ENCODE measurements at regions not wholly inside any gene's neighbourhood (a gene's known extent, or its start where the extent isn't known, plus 50 kb on each side); places are given as distances from the start of the nearest gene placed in this dataset.
"Not testable (repeated sequence)": the region's sequence is repeated elsewhere in the genome, so short reads cannot be mapped to it uniquely, and the experiment has no call there.

DNA sequence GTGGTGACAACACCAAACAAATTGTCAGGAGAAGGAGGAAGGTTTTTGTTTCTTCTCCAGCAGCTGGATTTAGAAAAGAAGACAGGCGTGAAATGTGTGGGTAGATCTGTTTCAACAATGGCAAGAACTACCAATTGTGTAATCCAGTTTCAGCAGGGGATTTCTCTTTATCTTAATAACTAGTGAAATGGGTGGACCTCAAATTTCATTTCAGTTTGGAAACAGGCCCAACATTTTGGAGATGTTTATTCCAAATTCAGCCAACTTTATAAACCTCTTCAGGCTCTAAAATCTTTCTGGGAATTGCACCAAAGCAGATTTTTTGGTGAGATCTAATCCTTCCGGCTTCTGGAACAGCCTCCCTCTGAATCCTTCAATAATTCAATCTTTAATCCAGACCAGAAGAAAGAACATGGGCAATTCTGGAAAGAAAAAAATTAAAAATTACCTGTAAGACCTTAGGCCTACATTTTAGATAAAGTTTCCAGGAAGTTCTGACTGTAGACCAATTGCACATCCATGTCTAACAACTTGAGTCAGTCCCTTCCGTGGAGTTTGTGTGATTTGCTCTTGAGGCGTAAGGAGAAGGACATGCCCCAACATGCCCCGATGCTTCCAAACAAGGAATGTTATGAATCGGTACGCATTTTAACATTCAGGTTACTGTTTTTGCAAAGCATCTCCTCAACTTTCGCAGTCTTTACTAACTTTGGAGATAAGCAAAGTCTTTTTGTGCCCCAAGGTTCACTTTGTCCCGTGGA lies 423.6 kb downstream of the IRX1 start:
- DNase-seq = no peak

DNA sequence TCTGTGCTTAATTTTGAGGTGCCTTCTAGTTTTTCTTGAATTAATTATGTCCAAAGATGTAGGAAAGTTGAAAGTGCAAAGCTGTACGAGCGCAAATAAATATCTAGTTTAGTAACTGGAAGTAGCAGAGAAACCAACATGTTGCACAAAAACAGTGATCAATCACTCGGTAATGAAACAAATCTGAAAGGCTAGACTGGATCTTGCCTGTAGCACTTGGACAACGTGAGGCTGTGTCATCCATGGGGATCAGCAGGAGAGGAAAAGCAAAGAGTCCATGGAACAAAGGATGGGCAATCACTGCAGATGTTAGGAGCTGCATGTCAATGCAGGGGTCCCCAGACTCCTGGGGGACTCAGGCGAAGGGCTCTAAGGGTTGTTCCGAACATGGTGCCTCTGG lies 424.2 kb downstream of the IRX1 start:
- DNase-seq = no peak

DNA sequence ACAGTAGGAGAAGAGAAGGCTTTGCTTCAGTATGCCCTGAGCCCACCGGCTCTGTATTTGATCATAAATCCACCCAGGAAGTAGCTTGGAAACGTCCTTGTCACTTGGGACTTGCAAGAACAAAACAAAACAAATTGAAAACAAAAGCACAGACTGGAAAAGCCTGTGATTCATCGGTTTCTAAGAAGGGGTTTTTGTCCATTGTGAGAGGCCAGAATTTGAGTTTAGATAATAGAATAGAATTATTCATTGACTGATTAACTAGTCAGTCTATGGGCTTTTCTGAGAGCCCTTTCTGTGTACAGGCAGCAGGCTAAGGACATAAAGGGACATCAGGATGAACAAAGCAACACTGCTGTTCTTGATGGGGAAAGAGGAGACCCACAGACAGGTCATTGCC lies 424.8 kb downstream of the IRX1 start:
- no peak for DNase-seq

DNA sequence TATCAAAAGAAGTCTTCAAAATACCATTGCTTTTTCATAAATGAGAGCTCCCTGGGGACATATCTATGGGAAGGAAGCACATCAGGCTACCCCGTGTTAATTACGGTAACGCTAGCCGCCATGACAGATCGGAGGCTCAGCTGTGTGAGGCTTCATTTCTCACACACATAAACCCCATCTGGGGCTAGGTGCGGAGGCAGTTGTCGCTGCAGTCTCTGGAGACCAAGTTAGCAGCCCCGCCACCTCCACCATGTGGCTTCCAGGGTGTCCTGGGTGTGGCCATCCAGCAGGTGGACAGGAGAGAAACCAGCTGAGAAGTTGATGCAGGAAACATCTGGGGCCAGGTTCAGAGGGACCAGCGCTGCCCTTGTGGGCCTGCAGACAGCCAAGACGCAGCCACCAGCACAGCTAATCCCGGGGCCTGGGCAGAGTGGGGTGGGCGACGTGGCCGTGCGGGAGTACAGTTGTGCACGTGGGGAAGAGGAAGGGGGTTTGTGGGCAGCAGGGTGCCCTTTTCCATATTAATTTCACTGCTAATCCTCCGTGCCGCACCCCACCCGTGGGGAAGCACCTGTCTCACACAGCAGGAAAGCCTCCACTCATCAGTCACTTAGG lies 426.5 kb downstream of the IRX1 start:
- DNase-seq = no peak

DNA sequence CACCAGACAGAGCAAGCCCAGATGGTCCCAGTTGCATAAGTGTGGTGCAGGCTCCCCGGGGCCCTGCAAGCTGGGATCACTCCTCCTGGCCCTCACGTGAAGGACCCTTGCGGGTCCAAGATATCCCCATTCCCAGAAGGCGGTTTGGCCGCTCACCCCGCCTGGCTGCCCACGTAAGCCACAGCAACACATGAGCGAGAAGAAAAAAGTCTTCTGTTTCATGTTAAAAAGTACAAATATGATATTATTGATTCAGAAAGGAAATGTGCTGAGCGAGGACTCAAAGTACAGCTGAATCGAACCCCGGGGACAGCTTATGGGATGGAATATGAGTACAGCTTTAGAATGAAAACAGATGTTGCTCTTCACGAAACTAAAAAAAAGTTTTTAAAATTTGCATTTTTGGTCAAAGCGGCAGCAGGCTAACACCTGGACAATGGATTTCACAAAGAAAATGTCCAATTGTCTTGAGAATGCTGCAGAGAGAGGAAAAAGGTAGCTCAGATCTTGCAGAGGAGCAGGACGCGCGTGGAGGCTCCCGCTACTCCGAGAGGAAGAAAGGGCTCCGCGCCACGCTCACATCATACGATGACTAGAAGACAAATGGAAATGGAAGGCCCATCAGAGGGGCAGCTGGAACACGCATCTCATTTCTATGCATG lies 427.6 kb downstream of the IRX1 start:
- no peak for DNase-seq

DNA sequence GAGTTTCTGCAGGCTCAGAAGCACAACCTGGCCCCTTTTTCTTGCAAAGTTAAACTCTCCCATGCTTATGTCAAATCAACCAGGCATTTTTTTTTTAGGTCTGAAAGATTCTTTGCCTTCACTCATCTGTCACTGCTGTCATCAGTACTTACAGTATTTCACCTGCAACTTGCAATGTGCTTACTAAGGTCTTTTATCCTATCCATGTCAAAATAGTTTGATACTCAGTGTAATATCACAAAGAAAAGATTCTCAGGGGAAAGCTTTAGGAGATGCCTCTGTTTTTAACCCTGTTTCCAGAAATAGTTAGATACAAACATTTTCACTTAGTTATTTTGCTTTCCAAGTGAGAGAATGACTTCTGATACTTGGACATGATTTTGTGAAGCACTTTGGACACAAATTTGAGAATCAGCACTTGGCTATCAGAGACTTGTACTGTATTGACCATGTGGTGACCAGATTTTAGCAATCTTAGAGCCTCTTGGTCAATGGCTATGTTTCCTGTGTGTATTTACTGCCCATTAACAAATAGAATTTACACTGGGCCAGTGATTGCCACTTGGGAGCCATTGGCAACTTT lies 428.2 kb downstream of the IRX1 start:
- DNase-seq = no peak

DNA sequence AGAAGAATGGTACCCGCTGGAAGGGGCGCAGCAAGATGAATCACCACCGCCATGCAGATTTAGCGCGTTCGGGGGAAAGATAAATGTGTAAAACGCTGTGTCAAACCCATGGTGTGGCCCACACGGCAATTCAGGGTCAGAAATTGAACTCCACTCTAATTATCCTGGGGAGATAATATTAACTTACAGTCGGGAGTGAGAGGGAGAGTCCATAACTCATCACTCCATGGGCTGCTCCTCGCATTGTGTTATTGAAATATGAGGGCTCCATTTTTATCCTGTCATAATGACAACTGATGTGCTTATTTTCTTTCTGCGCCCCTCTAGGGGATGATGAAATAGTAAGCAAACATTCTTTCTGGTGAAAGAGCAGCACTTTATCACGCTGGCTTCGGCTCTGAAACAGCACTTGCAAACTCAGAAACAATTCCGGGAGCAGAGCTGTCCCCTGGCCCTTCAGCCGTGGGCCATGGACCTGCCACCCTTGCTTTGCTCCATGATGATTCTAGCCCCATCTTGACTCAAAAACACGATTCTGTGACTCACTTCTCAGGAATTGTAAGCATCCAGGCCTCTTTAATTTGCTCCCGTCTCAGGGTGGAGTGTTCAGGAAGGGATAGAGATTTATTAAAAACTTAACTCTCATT lies 431.6 kb downstream of the IRX1 start:
- no peak for DNase-seq

DNA sequence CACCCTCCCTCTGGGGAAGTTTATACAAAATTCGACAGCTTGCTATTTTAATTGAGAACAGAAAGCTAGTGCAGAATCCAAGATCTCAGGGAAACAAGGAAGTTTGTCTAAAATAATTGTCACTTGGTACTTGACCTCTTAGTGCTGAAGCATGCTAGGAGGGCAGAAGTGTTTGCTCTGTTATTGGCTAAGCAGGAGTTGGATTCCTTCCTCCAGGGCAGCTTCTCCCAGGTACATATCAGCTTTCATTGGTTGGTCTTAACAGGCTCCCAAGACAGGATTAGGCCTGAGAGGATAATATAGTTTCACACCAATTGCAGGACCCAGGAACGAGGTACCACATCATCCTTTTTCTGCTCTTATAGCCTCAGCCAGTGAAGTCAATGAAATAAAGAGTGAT lies 432.8 kb downstream of the IRX1 start:
- DNase-seq = peak in 1 of 2 donors; percentile 12

DNA sequence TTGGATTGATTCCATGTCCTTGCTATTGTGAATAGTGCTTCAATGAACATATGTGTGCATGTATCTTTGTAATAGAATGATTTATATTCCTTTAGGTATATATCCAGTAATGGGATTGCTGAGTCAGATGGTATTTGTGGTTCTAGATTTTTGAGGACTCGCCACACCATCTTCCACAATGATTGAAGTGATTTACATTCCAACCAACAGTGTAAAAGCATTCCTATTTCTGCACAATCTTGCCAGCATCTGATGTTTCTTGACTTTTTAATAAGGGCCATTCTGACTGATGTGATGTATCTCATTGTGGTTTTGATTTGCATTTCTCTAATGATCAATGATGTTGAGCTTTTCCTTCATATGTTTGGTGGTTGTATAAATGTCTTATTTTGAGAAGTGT lies 437.9 kb downstream of the IRX1 start:
- DNase-seq = not testable (repeated sequence)

DNA sequence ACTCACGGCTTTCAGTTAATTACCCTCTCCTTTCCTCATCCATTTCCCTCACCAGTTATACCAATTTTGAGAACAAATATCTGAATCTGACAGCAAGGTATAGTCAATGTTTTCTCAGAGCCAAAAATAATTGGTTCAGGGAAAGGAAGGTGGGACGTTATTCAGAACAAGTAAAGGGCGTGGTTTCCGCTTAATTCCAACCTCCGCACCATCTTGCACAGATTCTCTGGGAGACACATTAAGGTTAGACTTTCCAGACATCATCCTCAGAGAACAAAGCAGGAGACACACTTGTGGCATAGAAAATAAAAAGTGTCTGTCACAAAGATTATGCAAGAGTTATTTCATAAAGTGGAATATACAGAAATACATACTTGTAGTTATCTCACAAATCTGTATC lies 441.2 kb downstream of the IRX1 start:
- no peak for DNase-seq

DNA sequence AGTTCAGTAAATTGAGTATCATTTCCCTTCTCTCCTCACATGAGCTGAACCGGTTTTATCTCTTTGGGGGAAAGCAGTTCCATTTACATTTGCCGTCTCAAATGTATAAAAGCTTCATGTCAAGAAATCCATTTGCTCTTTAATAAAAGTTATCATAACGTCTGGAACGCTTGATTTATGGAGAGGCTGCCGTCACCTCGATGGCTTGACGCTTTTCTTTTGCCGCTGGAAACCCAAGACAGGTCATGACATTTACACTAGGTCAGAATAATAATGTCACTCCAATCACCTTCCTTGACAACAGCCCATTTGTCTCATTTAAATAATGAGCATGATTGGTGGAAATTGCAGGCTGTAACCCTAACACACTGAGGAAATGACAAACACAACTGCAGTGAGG lies 443.4 kb downstream of the IRX1 start:
- DNase-seq = no peak

DNA sequence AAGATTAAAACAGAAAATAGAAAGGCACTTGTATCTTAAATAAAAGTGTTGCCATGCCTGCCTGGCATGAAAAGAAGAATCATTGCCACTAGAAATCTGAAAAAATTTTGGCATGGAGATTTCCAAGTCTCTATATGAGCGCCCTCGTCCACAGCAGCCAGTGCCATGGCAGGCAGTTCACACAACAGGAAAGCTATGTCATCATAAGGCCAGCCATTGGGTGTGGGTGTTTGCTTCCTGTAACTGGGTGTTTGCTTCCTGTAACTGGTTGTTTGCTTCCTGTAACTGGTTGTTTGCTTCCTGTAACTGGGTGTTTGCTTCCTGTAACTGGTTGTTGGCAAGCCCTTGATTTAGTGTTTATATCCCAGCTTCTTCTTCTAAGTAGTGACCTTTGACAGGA lies 446.7 kb downstream of the IRX1 start:
- no peak for DNase-seq

DNA sequence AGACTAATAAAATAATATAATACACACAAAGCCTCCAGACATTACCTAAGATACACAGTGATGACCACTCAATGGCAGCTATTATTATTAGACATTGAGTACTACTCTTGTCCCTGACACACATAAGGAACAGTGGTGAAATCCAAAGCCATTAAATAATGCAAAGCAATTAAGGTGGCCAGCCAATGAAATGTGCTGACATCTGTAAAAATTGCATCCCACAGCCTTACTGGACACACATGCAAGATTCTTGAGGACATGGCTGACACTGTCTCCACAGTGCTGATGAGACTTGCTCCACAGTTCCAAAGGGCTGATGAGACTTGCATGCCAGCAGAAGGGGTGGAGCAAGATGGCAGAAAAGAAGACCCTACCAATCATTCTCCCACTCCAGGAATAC lies 447.5 kb downstream of the IRX1 start:
- DNase-seq = no peak

DNA sequence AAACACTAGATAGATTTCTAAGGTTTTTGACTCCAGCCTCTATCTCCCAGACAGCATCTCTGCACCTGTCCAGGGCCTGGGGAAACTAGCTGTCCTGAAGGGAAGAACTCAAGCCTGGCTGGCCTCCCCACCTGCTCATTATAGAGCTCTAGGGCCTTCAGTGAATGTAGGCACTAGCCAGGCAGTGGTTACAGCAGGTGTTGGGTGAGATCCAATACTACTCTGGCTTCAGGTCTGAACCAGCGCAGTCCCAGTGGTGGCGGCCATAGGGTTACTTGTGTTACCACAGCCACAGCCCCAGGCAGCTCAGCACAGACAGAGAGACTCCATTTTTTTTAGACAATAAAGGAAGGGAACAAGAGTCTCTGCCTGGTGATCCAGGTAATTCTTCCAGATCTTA lies 449.2 kb downstream of the IRX1 start:
- DNase-seq = no peak

DNA sequence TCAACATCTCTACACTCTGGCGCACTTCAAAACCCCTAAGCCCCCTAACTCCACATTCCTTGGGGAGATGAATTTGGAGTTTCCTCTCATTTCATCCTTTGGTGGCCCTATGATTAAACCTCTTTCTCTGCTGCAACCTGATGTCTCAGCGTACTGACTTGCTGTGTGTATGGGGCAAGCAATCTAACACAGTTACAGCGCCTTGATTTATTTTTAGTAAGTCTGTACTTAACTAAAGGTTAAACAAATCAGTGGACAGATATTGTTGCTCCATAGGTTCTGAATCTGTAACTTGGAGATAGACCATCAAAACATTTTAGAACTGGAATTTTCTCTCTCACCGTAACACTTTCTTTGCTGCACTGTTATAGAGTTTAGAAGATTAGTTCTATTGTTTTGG lies 452.8 kb downstream of the IRX1 start:
- DNase-seq = no peak

DNA sequence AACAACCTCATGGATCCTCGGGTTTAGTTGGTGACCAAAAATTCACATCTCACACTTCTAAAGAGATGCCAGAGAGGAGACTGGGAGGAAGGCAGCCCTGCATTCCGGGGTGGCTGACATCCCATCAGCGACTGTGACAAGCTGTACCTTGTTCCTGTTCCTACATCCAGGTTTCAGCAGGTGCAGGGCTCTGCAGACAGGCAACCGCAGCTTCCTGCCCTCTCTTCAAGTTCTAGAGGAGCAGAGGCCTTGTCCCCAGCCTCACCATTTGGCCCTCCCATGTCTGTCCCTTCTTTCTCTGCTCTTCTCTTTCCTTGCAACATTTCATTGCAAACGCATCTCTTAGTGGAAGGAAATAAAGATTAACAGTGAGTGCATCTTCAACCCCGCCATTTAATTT lies 454.6 kb downstream of the IRX1 start:
- no peak for DNase-seq

DNA sequence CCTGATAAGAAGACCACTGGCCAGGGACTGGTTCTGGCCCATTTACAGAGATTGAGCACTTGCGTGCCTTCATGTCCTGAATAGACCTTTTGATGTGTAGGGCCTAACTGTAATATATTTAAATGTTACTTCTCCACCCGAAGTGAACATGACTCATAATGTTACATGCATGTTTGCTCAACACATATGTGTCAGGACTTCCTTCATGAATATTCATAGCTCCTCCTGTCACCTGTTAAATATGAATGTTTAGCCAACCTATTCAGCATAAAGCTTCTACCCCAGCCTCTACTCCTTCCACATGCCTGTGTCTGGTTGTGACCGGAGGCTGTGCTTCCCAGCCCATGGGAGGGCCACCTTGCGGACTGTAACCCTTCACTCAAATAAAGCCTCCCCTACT lies 457.5 kb downstream of the IRX1 start:
- no peak for DNase-seq

DNA sequence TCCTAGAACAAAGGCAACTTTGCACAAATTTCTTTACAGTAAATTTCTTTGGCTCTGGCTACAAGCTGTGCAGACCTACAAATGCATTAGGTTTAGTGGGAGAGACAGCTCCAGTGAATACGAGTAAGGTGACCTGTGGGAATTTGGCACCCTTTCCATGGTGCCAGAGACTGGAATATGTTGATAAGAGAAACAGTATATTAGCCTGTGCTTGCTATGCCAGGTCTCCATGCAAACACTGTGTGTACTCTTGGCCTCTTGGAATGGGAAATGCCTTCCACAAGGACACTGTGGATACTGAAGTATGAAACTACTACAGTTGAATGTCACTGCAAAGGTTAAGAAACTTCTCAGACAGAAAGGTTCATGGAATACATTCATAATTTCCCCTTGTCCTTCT lies 458.5 kb downstream of the IRX1 start:
- no peak for DNase-seq

DNA sequence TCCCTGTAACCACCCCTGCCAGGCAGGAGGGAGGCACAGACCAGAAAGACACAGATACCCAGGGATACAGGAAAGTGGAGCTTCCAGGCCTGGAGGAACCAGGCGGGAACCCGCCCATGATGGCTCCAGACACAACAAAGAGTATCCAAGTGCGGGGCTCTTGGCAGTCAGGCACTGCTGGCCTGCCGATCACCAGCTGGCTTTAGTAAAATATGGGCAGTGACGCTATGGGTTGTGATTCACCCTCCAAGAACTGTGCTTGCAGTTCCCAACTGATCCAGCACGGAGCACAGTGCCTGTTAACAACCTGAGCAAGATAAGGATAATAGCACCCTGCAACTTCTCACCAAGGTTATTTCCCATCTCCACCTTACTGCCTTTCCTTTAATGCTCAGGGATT lies 463.3 kb downstream of the IRX1 start:
- no peak for DNase-seq

DNA sequence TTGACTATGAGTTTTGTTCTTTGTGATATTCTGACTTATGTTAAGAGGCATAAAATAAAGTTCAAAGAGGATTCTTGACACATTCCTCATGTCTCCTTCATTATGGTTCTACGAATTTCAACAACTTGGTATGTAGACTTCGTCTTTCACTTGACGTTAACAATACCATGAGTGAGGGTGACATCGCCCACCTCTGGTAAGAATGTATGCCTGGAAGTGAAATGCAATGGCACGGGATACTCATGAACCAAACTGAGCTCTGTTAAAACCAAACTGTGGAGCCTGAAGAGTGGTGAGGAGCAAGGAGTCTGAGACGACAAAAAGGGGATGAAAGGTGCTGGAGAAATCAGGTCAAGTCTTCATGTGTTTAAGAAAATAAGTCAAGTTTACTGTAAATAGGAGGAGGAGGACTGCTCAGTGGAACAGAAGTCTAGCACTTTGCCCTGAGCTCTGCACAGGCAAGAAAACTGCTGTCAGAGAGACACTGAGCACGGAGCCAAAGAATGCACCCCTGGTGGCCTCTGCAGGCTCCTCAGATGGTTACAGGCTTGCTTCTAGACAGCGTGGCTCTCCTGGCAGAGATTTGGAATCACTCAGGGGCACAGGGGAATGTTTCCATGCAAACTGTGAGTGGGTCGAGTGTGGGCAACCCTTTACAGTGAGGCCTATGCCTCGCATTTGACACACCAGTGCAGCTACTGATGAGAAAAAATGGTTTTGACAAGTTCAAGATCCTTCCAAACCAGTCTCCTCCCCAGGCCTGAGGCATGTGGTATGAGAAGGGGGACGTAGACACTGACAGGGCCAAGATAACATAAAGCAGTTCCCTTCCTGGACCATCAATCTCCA lies 470.1 kb downstream of the IRX1 start:
- DNase-seq = no peak

DNA sequence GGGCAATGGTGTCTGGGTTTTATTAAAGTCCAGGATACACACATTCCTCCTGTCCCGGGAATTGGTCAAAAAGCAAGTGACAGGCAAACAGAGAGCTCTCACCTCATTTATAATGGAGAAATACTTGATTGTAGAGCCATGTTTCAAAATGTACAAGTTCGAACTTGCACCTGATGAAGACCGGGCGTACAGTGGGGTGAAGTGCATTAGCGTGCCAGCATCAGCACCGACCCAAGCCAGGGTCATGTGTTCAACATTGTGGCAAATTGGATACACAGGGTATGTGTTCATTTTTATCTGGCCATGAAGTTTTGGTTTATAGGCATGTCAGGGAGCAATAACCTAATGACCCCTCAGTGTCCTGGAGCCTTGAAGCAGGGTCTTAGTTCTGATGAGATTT lies 472.5 kb downstream of the IRX1 start:
- no peak for DNase-seq

DNA sequence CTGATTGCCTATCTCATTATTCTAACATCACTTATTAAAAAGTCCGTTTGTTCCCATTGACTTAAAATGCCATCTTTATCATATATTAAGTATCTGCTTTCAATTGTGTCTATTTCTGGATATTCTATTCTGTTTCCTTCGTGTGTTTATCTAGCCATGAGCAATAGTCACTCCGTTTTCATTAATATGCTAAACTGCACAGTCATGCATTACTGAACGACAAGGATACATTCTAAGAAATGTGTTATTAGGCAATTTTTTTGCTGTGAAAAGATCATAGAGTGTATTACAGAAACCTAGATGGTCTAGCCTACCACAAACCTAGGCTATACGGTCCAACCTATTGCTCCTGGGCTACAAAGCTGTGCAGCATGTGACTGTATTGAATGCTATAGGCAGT lies 482.9 kb downstream of the IRX1 start:
- DNase-seq = no peak

All from right lung (tissue), 2 donors.